HG03457 (cell line): ENCODE measurements at regions not wholly inside any gene's neighbourhood (a gene's known extent, or its start where the extent isn't known, plus 50 kb on each side); places are given as distances from the start of the nearest gene placed in this dataset.

Experiments
- ATAC-seq: cut with Tn5 transposase; IDR thresholded peaks from one replicate; pipeline ENCODE4 v1.9.1; 2021; ENCODE audit warnings: moderate number of reproducible peaks; ENCODE audit not compliant: unreplicated experiment

DNA sequence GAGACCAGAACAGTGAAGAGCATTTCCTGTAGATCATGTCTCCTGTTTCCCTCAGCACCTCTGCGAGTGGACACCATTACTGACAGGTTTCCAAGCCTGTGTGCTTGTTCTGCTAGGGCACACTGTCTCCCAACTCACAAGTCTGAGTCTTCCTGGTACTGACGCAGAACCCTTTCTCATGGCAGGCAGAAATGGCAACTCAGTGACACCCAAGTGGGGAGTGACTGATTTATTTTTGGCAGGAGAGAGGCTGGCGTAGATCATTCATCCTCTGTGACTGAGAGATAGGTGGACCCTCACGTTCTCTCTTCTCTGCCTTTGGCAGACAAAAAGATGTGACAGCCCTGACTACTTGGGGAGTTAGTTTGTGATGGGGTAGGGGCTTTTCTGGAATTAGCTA is 183.4 kb downstream of the RFC3 start:
- ATAC-seq, result no peak

GRCh38 chr13:34002141-34002540 is 184.2 kb downstream of the RFC3 start:
- no peak for ATAC-seq

- ATAC-seq, result no peak
Observed at GRCh38 chr13:34002924-34003323, 185.0 kb downstream of the RFC3 start.

DNA sequence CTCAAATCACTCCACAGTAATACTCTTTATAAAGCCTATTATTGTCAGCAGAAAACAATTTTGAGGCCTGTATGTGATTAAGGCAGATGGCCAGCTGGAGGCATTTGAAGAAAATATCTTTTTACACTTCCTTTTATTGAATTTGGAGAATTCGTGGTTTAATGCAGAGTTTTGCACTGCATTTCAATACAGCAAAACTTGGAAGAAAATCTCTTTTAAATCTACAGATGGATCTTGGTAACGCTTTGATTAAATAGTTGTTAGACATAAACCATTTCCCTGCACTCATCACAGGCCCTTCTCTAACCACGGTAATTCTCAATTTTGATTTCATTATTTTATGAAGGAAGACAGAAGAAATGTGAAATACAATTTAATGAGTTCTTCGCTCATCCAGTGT is 185.7 kb downstream of the RFC3 start:
- ATAC-seq, result no peak

GRCh38 chr13:34004676-34005075 is 186.7 kb downstream of the RFC3 start:
- no peak for ATAC-seq

GRCh38 chr13:34006011-34006410 is 188.1 kb downstream of the RFC3 start:
- no peak for ATAC-seq

DNA sequence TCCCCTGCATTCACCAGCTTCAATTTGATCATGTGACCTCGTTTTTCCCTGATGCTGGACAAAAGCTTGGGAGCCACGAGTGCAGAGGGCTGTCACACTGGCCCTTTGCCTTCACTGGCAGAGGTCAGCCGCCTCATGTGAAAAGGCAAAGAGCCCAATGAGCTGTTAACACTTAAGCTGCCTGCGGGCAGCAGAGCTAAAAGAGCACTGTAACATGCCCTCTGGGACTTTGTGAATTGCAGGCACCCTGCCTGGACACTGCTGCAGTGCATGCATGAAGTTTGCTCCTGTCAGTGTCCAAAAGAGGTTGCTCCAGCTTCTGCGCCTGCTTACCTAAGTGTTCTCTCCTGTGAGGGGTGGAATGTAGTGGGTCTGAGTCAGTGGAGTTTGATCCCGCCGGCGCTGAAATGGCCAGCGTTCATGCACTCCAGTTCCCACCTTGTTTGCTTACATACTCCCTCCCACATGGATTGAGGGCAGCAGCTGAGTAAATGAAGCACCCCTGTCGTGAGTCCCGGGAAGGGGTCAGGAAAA is 193.7 kb downstream of the RFC3 start:
- ATAC-seq, result no peak

- no peak for ATAC-seq
Observed at GRCh38 chr13:34012382-34012781, 194.4 kb downstream of the RFC3 start.

- ATAC-seq, result no peak
Observed at GRCh38 chr13:34013061-34013460, 195.1 kb downstream of the RFC3 start.

- no peak for ATAC-seq
Observed at GRCh38 chr13:34017231-34017630, 199.3 kb downstream of the RFC3 start.

DNA sequence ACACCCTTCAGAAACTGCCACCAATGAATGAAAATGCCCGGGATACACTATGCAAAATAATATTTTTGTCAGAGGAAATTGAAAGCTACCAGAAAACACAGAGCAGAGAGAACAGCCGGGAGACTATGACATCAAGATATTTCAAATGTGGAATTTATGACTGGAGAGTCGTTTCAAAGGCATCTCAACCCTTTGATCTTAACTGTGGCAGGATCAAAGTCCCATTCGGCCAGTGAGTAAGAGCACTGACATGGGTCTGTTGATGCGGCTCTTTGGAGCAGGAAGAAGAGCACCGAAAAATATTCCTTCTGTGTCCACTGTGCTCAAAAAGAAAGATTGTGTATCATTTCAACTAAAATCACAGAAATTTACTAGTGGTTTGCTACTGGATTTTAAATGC is 201.9 kb downstream of the RFC3 start:
- no peak for ATAC-seq

GRCh38 chr13:34020388-34020787 is 202.4 kb downstream of the RFC3 start:
- ATAC-seq, result no peak

GRCh38 chr13:34021619-34022018 is 203.7 kb downstream of the RFC3 start:
- ATAC-seq, result no peak

- no peak for ATAC-seq
Observed at GRCh38 chr13:34025746-34026145, 207.8 kb downstream of the RFC3 start.

- ATAC-seq, result no peak
Observed at GRCh38 chr13:34026308-34026707, 208.4 kb downstream of the RFC3 start.

- no peak for ATAC-seq
Observed at GRCh38 chr13:34028496-34029442, 210.8 kb downstream of the RFC3 start.

- no peak for ATAC-seq
Observed at GRCh38 chr13:34030782-34031181, 212.8 kb downstream of the RFC3 start.

DNA sequence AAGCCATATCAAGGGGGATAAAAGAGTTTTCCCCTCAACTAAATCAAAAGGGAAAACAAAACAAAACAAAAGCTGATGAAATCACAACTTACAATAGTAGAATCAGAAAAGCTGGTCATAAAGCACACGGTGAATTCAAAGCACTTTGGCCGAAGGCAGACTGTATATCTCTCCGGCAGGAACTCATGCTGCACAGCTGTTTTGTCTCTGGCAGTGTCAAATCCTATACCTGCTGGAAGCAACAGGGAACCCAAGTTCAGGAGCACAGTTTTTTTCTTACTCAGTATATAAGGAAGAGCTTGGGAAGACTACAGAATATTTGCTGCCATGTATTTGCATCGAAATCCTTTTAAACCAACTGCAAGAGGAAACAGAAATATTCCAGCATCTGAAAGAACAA is 213.7 kb downstream of the RFC3 start:
- ATAC-seq, result no peak

DNA sequence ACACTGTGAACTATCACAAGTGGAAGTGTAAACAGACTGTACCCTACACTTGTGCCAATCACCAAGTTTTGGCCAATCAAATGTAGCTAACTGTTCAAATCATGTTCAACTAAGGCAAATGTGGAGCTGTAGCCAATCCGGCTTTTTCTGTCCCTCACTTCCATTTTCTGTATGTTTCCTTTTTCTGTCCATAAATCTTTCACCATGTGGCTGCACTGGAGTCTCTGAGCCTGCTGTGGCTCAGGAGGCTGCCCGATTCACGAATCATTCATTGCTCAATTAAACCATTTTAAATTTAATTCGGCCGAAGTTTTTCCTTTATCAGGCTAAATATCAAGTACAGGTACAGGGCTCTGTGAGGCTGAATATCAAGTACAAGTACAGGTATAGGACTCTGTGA is 216.5 kb downstream of the RFC3 start:
- no peak for ATAC-seq

- no peak for ATAC-seq
Observed at GRCh38 chr13:34035178-34035577, 217.2 kb downstream of the RFC3 start.

DNA sequence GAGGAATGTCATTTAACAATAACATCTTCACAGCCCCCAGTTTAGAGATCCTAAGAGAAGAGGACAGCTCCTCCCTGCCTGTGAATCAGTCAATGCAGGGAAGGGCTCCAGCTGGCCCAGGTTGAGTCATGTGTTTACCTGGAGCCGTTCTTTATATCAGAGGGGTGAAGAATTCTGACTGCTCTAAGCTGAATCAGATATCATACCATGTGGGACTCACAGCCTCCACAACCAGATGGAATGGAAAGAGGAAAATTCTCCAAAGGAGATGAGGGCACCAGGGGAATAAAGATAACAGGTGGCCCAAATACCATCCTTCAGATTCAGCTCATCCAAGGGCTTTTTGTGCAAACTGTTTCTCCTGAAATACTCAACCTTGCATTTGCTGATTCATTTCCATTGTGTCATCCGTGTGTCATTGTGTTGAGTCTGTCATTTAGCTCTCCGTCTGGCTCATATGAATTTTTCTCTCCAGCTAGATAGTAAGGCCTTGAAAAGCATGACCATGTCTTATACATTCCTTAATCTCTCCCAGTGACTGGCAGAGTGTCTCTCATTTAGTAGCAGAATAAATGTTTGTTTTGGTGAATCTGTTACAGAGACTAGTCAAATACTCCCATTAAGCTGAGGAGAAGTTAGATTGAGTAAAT is 217.9 kb downstream of the RFC3 start:
- ATAC-seq, result no peak
